Neural crest cell (in vitro differentiated cells): ENCODE measurements at regions not wholly inside any gene's neighbourhood (a gene's known extent, or its start where the extent isn't known, plus 50 kb on each side); places are given as distances from the start of the nearest gene placed in this dataset.

Experiments
- DNase-seq: peaks from one replicate; pipeline ENCODE4 v3.0.0; 2021; ENCODE audit warnings: low read depth, mixed read lengths, low spot score
- H3K27ac Mint-ChIP-seq: one replicate; pipeline ENCODE4 v1.8.0; 2021; ENCODE audit warnings: mild to moderate bottlenecking, mixed read lengths; ENCODE audit not compliant: unreplicated experiment
- H3K27me3 Mint-ChIP-seq: 2 replicates; pipeline ENCODE4 v1.8.0; 2021; ENCODE audit warnings: low read depth, mild to moderate bottlenecking, mixed read lengths
- H3K36me3 Mint-ChIP-seq: 2 replicates; pipeline ENCODE4 v1.8.0; 2021; ENCODE audit warnings: low read depth, mild to moderate bottlenecking, mixed read lengths
- H3K4me1 Mint-ChIP-seq: 2 replicates; pipeline ENCODE4 v1.8.0; 2021; ENCODE audit warnings: mixed read lengths
- H3K4me3 Mint-ChIP-seq: one replicate; pipeline ENCODE4 v1.8.0; 2021; ENCODE audit warnings: mild to moderate bottlenecking, mixed read lengths
- H3K9me3 Mint-ChIP-seq: 2 replicates; pipeline ENCODE4 v1.8.0; 2021; ENCODE audit warnings: mixed read lengths
- TF ChIP-seq, protein P1 (sequence below): fragments of 200-600 bp; sonication (generic); conservative IDR thresholded peaks from 2 replicates; pipeline ENCODE4 v1.5.0; 2021; ENCODE audit warnings: antibody characterized with exemption, mild to moderate bottlenecking

DNA sequence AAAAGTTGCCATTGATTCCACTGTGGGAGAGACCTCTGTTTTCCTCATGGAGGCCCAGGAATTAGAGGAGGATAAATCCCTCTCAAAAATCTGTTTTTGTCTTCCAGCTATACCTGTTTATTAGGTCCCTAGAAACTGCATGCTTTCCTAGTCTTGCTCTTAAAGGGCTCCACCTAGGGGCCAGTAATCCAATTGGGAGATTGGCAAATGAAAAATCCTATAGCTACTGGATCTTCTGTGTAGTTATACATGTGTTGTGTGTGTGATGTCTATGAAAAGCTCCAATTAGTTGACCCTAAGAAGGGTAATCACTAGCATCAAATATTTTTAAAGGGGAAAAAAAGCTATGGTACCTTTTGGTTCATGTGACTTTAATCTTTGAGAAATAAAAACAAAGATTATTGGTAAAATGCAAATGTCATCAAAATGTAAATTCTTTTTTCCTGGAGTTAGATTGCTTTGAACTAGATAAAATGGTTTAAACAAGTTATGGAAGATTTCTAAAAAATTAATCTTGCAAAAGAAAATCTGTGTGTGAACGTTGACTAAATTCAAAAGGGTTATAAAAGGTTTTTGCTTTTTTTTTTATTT is 63.4 kb upstream of the C1QTNF9B start:
- DNase-seq, result no peak
- Mint-ChIP-seq H3K4me3 (no peak overlapping the region), H3K9me3 (no peaks in the 10 kb centered on the region), H3K27me3 (peaks cover 3% of the 10 kb centered on the region), H3K4me1 (peaks cover 11% of the 10 kb centered on the region), H3K36me3 (no peaks in the 10 kb centered on the region), H3K27ac (no peak overlapping the region)
- TF ChIP-seq, protein P1, sequence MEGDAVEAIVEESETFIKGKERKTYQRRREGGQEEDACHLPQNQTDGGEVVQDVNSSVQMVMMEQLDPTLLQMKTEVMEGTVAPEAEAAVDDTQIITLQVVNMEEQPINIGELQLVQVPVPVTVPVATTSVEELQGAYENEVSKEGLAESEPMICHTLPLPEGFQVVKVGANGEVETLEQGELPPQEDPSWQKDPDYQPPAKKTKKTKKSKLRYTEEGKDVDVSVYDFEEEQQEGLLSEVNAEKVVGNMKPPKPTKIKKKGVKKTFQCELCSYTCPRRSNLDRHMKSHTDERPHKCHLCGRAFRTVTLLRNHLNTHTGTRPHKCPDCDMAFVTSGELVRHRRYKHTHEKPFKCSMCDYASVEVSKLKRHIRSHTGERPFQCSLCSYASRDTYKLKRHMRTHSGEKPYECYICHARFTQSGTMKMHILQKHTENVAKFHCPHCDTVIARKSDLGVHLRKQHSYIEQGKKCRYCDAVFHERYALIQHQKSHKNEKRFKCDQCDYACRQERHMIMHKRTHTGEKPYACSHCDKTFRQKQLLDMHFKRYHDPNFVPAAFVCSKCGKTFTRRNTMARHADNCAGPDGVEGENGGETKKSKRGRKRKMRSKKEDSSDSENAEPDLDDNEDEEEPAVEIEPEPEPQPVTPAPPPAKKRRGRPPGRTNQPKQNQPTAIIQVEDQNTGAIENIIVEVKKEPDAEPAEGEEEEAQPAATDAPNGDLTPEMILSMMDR, result peak; percentile 80

DNA sequence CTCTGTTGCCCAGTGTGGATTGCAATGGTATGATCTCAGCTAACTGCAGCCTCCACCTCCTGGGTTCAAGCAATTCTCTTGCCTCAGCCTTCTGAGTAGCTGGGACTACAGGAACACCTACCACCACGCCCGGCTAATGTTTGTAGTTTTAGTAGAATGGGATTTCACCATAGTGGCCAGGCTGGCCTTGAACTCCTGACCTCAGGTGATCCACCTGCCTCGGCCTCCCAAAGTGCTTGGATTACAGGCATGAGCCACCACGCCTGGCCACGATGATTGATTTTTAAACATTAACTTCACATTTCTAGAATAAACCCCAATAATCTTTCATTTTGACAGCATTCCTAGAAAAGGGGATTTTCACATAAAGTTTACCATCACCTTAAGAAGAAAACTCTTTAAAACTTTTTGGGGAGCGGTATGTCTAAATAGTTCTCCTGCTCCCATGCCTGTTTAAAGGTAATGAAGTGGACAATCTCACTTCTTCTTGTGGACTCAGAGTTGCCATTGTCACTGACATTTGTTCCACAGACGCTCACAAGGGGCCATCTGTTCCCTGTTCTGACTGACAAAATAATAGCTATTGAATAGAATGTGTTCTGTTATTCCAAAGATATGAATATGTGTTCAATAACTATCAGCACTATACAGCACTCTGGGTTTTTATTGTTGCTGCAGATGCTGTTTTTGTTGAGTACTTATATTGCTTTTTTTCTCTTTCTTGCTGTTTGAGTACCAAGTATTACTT is 66.1 kb upstream of the C1QTNF9B start:
- no peaks in the 10 kb centered on the region for H3K9me3 Mint-ChIP-seq

DNA sequence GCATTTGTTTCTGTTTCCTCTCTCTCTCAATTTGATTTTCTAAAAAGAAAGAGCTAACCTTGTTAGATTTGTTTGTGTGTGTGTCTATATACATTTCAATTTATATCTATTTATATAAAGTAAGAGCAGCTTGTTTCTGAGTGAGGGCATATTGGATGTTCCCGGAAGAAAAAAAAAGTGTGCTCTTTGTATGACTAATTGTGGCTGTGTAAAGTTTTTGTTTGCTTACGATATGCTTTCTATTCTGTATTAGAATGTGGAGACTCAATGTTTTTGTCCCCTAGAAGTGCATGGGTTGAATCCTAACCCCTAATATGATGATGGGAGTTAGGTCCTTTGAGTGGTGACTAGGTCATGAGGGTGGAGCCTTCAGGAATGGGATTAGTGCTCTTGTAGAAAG is 66.6 kb upstream of the C1QTNF9B start:
- Mint-ChIP-seq H3K36me3 (no peaks in the 10 kb centered on the region), H3K27me3 (no peaks in the 10 kb centered on the region), H3K27ac (no peak overlapping the region), H3K4me1 (peaks cover 16% of the 10 kb centered on the region), H3K4me3 (no peak overlapping the region), H3K9me3 (no peaks in the 10 kb centered on the region)
- TF ChIP-seq, protein P1, result no peak
- no peak for DNase-seq

More for the DNA sequence above, 66.1 kb upstream of the C1QTNF9B start:
- Mint-ChIP-seq H3K27ac (no peak overlapping the region), H3K4me1 (peaks cover 16% of the 10 kb centered on the region), H3K27me3 (no peaks in the 10 kb centered on the region), H3K36me3 (no peaks in the 10 kb centered on the region), H3K4me3 (no peak overlapping the region)
- TF ChIP-seq, protein P1, result no peak
- no peak for DNase-seq

DNA sequence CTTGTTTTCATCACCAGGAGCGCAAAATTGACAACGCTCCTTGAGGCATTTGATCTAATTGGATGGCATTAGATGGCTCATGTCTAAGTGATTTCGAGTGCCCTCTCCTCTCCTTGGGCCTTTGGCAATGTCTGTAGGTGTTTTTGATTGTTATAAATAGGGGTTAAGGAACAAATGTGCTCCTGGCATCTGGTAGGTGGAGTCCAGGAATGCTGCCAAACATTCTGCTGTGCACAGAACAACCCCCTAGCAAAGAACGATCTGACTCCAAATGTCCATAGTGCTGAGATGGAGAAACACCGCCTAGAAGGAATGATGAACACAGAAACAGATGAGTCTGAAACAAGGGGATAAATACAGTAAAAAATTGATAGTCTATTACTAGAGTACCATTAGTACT is 68.0 kb upstream of the C1QTNF9B start:
- H3K27me3 Mint-ChIP-seq, result no peaks in the 10 kb centered on the region
- H3K27ac Mint-ChIP-seq, result no peak overlapping the region
- TF ChIP-seq, protein P1, result no peak
- H3K4me3 Mint-ChIP-seq, result no peak overlapping the region
- H3K9me3 Mint-ChIP-seq, result no peaks in the 10 kb centered on the region
- H3K36me3 Mint-ChIP-seq, result no peaks in the 10 kb centered on the region
- peaks cover 26% of the 10 kb centered on the region for H3K4me1 Mint-ChIP-seq
- DNase-seq, result no peak

DNA sequence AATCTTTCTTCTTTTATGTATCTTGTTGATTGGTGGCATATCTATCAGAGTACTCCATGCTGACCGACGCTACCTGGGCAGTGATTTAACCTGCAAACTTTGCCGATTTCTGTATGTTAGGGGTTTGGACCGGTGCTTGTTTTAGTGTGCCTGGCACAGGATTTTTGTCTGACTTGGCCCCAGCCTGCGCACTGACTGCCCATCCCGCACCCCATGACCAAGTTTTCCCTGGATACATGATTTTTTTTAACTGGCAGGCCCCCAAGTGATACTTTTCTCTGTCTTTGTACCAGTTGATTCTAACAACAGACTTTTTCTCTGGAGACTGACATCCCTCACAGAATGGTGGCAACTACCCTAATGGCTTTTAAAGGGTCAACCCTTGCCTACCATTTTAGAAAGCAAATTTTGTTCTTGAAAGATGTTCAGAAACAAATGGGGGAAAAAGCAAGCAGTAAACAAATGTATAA is 69.0 kb upstream of the C1QTNF9B start:
- H3K36me3 Mint-ChIP-seq, result no peaks in the 10 kb centered on the region
- TF ChIP-seq, protein P1, result no peak
- no peaks in the 10 kb centered on the region for H3K9me3 Mint-ChIP-seq
- peaks cover 28% of the 10 kb centered on the region for H3K4me1 Mint-ChIP-seq
- H3K4me3 Mint-ChIP-seq, result no peak overlapping the region
- no peak for DNase-seq
- no peaks in the 10 kb centered on the region for H3K27me3 Mint-ChIP-seq
- no peak overlapping the region for H3K27ac Mint-ChIP-seq
